ENCODE measurements at regions not wholly inside any gene's neighbourhood (a gene's known extent, or its start where the extent isn't known, plus 50 kb on each side); places are given as distances from the start of the nearest gene placed in this dataset.

- no peak for DNase-seq
Measured at GRCh38 chr1:182735343-182735742, 51.0 kb upstream of the RGS8 start.

DNA sequence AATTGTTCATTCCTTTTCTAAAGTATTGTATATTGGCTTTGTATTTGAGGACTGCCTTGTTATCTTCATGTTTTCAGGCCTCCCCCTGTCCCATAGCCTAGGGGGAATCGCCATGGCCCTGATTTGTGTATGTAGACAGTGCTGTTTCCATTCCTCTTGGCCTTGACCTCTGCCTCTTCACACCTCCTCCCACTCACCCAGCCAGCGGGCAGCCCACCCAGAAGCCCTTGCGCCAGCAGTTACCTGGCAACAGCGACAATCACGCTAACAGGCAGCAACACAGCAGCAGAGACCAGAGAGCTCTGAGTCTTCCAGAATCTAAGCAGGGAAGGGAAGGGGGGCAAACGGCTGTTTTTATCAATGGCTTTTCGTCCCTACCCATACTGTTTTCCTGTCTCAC, 50.0 kb upstream of the NPL start:
- peak; percentile 29 to 79 (median 32) for DNase-seq
